Neural cell (in vitro differentiated cells): ENCODE measurements at regions not wholly inside any gene's neighbourhood (a gene's known extent, or its start where the extent isn't known, plus 50 kb on each side); places are given as distances from the start of the nearest gene placed in this dataset.

Experiments used
- CTCF ChIP-seq: fragments of 450-650 bp; IDR thresholded peaks from 2 replicates; pipeline ENCODE4 v1.5.1; 2014; ENCODE audit warnings: antibody characterized with exemption, mild to moderate bottlenecking, moderate library complexity; ENCODE audit not compliant: poor library complexity, severe bottlenecking
- MXI1 ChIP-seq: fragments of 450-650 bp; conservative IDR thresholded peaks from 2 replicates; pipeline ENCODE4 v1.6.1; 2014; ENCODE audit warnings: antibody characterized with exemption, mild to moderate bottlenecking; ENCODE audit not compliant: poor library complexity, severe bottlenecking
- POLR2AphosphoS5 ChIP-seq: IDR thresholded peaks from 2 replicates; pipeline ENCODE4 v1.6.1; 2012

GRCh38 chr11:24056051-24056450, 440.8 kb upstream of the LUZP2 start:
- no peak for TF ChIP-seq CTCF
- no peak for TF ChIP-seq POLR2AphosphoS5
- no peak for TF ChIP-seq MXI1
